ENCODE measurements at regions not wholly inside any gene's neighbourhood (a gene's known extent, or its start where the extent isn't known, plus 50 kb on each side); places are given as distances from the start of the nearest gene placed in this dataset.
"Not testable (repeated sequence)": the region's sequence is repeated elsewhere in the genome, so short reads cannot be mapped to it uniquely, and the experiment has no call there.

DNA sequence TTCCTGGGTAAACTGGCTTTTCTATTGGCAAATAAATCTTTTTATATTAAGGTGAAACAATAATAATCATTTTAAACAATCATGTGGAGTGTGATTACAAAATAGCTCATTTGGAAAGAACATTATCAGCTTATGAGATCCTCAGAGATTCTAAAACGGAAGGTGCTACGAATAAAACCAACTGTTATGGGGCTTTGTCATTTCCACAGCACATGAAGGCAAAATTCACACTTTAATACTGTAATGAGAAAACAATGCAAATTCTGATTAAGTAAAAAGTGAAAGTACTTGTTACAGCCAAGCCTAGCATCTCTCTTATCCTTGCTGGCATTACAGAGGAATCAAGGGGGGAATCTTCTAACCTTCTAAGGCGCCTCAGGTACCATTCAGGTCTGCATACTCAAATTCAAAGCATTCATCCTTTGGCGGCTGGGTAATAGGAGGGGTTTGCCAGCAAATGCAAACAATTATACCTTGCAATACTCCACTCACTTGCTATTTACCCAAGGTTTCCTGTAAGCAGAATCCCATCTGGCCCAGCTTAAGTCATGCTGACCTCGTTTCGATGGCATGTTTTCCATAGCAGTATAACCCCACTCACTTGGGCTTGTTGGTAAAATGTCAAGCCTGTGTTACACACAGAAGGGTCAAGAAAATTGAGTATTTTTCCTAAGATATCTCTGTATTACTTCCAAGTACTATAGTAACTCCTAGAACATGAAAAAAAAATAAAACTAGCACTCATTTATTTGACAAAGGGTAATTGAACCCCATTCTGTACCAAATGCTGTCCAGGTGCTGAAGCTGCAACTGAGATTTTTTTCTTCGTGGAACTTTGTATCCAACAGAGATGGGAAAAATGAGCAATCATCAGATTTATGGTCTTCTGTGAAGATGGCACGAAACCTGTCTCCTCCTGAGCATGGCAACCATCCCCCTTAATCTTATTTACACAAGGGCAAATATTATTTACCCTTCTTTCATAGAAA, 183.7 kb upstream of the LMCD1 start:
- DNase-seq: no peak

DNA sequence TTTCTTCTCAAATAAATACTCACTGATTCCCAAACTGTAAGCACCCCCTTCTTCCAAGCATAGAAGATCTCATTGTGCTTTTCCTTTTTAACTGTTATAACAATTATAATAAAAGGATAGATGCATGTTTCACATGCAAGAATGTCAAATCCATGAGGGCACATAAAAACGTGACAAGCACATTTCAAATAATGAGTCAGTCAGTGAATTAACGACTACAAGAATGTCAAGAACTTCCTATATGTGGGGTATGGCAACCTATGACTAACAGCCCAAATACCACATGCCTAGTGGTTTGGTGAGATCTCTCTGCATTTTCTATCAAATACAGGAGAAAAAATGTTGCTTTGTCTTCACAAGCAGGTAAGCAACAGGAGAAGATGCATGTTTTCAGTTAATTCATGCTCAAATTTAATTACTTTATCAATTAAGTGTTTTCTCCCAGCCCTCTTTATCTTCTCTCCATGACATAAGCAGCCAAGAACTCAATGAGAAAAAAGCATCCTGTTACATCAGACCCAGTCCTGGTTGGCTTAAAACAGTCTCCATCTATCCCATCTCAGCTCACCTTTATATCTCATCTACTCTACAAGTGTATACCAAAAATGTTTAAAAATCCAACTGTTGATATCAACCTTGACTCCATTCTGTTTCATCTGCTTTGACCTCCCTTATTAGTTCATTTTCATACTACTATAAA, 181.5 kb upstream of the LMCD1 start:
- DNase-seq: no peak

DNA sequence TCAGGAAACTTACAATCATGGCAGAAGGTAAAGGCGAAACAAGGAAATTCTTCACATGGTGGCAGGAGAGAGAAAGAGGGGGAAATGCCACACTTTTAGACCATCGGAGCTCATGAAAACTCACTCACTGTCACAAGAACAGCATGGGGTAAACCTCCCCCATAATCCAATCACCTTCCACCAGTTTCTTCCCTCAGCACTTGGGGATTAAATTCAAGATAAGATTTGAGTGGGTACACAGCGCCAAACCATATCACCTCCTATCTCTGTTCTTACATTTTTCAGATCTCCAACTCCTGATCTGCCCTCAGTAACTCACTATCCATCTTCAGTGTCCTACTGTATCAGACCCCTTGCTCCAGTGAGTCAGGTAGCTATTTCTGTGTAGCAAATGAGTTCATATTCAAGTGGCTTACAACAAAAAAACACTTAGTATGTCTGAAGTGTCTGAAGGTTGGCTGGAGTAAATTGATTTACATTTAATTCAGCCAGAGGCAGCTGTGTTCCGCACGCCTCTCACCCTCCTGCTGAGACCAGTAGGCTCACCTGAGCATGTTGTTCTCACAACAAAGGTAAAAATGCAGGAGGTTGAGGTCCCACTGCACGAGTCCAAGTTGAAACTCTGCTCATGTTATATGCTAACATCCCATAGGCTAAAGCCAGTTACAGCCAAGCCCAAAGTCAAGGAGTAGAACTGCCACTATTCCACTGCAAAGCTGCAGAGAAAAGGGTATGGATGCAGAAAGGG, 180.7 kb upstream of the LMCD1 start:
- DNase-seq: no peak

DNA sequence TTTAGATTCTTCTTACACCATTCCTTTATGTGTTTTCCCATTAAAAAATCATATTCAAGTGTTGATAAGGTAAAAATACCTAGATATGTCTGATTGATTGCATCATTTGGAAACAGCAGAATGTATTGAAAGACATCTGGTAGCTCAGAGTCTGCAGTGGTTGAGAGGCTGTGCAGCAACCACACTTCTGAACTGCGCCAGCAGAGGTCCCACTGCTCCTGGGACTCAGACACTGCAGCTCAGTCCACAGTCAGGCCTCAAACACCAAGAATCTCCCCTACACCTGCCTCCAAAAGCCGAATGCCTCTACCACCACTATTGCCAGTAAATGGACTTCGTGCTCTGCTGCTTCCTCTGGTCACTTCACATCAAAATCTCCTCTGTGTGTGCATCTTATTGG, 176.9 kb upstream of the LMCD1 start:
- DNase-seq: peak; percentile 10 to 19

DNA sequence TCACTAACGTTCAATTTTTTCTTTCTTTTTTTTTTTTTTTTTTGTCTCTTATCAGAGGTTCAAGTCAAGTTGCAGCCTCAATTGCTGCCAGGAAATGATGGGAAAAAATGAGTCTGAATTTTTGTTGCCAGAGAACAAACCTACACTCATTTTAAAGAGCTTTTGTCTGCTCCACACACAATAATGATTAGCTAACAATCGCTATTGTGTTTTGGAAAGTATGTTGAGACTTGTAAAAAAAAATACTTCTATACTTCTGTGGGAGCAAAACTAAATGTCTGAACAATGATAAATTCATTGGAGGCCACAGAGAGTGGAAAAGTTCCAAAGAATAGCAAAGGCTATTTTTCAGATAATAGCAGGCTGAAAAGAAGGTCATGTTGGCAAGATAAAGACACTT, 176.3 kb upstream of the LMCD1 start:
- no peak for DNase-seq

DNA sequence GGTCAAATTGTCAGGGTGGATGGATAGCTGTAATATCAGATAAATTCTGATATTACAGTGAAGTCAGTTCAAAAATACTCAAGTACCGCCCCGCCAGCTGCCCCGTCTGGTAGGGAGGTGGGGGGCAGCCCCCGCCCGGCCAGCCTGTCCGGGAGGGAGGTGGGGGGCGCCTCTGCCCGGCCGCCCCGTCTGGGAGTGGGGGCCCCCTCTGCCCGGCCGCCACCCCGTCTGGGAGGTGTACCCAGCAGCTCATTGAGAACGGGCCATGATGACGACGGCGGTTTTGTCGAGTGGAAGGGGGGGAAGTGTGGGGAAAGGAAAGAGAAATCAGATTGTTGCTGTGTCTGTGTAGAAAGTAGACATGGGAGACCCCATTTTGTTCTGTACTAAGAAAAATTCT, 175.8 kb upstream of the LMCD1 start:
- DNase-seq: not testable (repeated sequence)

DNA sequence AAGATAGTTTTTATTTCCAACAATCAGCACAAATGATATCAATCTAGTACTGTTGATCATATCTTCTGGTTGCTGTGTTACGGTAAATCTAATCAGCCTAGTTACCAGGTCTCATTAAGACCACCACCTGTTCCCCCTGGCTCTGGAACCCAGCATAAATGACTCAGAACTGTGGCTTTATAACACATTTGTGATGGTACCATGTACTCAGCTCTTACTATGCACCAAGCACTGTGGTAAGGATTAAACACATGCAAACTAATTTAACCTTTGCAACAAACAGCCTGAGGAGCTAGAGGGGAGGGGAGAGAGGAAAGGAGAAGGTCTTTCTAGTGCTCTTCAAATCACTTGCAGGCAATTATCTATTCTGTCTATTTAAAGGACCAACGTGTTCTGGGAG, 173.9 kb upstream of the LMCD1 start:
- DNase-seq: no peak

DNA sequence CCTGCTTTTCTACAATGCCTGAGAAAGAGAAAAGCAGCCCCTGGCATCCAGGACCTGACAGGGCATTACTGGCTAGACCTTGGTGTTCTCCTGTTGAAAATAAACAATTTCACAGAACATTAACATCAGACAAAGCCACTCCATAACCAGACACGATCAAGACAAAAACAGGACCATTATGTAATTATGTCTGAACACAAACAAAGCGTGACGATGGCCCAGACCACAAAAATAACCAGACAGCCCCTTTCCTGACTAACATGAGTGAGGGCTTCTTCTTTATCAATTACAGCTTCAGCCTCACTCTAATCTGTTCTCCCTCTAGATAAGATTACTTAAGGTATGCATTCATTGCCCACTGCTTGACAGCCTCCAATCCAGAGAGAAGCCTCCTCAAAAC, 172.7 kb upstream of the LMCD1 start:
- DNase-seq: no peak

DNA sequence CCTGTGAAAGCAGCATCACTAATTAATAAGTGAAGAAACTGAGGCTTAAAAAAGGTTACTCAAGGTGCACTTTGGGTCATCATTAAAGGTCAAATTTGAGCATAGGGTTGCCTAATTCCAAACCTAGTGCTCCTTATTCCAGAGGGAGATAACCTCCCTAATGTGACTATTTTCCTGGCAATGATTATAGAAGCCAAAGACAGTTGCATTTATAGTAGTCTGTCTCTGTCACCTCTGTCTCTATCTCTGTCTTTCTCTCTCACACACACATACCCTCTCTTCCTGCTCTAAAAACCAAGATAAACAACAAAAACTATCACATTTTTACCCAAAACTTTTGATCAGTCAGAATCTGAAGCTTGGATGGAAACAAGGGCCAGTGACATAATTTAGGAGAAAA, 172.0 kb upstream of the LMCD1 start:
- no peak for DNase-seq

DNA sequence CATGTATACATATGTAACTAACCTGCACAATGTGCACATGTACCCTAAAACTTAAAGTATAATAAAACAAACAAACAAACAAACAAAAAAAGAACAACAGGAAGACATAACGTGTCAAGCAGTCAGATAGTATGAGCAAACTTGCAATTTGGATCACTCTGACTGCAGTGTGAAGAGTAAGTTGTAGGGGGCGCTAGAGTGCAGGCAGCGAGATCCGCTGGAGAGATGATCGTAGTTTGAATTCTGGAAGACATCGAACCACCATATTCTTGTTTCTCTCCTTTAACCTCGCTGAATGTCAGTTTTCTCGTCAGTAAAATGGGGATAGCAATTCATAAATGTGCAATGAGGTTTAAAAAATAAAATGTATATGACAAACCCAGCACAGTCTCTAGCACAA, 165.2 kb upstream of the LMCD1 start:
- DNase-seq: no peak

DNA sequence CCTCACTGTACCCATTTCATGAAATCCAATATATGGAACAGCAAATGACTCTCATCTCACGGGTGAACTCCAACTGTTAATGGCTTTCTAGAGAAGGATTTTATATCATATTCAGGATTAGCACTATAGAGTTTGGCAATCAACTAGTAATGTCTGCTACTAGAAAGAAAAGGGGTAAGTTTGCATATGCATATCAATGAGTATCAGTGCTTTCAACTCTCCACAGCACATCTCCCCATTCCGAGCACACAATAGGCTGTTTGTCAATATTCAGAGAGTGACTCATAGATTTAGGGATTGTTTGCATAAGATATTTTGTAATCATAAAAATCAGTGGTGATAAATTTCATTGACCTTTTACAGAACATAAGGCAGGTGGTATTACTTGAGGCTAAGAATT, 163.2 kb upstream of the LMCD1 start:
- DNase-seq: no peak

DNA sequence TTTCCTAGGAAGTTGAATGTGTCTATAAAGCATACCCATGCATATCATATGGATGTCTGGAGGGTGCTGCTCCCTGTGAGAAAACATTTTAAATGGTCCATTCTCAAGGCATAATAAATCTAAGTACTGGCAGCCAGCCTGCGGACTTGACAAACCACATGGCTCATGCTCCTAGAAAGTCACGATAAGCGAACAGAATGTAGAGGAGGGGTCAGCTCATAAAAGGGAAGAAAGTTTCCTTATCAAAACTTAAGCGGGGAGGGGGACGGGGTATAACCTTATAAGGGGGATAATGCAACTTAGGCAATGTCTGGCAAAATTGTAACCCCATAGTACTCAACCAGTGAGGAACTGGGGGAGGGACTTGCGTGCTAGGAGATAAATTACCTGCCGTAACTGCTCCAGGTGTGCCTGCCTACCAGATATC, 159.8 kb upstream of the LMCD1 start:
- DNase-seq: no peak

DNA sequence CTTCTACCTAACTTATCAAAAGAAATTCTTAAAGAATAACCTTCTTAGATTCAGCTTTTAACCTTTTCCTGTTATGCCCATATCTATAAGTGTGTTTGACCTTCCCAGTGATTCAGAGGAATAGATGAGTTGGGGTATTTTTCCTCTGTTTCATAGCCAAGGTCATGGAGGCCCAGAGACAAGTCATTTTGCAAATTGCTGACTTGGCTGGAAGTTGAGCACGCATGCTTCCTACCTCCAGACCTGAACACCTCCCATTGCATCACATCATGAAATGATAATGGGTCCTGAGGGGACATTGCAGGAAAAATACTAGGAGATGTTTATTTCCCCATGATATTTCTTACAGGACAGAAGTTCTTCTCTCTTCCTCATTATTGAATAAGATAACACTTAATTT, 158.6 kb upstream of the LMCD1 start:
- no peak for DNase-seq

DNA sequence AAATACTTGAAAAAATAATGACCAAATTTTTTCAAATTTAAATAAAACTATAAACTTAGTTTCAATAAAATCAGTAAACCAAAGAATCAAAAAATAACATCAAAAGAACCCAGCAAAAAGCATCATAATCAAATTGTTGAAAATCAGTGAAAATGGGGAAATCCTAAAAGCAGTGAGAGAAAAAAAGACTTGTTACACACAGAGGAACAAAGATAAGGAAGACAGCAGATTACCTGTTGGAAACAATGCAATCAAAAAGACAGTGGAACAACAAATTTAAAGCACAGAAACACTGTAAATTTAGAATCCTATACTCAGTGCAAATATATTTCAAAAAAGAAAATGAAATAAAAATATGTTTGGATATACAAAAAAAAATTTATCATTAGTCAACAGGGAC, 156.2 kb upstream of the LMCD1 start:
- DNase-seq: no peak

DNA sequence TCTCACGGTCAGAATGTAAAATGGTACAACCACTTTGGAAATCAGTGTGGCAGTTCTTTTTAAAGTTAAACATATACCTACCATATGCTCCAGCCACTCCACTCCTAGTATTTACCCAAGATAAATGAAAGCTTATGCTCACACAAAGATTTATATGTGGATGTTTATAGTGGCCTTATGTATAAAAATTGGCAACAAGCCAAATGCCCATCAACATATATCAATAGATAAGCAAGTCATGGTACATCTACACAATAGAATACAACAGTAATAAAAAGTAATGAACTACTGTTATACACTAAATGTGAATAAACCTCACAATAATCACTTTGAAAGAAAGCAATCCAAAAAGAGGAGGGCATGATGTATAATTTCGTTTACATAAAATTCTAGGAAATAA, 153.5 kb upstream of the LMCD1 start:
- DNase-seq: no peak

DNA sequence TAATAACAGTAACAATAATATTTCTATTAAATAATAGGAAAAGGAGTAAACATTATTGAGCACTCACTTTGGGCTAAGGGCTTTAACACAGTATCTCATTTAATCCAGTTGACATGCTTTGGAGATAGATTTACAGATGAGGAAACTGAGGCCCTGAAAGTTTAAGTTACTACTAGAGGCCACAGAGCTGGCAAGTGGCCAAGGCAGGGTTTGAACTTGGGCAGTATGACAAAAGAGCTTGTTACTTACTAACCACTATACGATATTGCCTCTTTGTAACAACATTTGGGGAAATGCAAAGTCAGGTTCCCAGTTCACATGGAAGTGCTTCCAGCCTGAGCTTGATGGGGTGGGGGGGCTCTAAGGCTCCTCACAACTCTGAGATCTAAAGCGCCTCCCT, 149.1 kb upstream of the LMCD1 start:
- DNase-seq: no peak

DNA sequence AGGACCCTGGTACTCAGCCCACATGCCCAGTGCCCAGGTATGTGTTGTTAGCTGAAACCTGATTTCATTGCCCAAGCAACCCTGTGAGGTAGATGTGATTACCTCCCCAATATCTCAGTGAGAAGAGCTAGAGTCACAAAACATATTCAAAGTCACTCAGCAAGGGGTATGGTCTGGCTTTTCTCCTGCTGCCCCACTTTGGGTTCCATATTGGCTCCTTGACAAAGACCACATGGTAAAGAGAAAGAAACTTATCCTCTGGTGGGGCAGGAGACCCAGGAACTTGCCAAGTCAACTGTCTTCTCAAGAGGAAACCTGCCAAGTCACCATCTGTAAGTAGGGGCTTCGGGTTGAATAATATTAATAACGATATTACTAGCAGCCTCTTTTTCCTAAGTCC, 148.3 kb upstream of the LMCD1 start:
- DNase-seq: no peak

DNA sequence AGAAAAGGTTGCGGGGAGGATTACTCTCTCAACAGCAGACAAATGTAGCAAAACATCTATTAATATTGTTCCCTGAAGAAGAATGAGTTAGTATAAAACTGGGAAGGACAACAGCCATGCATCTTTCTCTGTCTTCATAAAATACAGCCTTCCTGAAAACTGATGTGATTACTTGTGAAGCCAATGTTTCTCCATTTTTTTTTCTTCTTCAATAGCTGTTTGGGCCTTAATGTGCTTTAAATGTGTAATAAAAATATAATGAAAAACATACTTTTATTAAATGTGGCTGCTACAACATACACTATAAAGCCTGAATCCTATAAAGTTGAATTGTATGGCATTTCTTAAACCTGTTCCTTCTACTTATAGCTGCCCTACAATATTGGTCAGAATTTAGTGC, 146.3 kb upstream of the LMCD1 start:
- DNase-seq: no peak

DNA sequence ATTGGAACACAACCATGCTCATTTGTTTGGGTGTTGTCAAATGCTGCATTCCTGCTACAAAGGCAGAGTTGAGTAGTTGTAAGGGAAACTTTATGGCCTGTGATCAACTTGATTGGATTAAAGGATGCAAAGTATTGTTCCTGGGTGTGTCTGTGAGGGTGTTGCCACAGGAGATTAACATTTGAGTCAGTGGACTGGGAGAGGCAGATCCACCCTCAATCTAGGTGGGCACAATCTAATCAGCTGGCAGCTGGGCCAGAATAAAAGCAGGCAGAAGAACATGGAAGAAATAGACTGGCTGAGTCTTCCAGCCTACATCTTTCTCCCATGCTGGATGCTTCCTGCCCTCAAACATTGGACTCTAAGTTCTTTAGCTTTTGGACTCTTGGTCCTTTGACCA, 145.6 kb upstream of the LMCD1 start:
- not testable (repeated sequence) for DNase-seq

DNA sequence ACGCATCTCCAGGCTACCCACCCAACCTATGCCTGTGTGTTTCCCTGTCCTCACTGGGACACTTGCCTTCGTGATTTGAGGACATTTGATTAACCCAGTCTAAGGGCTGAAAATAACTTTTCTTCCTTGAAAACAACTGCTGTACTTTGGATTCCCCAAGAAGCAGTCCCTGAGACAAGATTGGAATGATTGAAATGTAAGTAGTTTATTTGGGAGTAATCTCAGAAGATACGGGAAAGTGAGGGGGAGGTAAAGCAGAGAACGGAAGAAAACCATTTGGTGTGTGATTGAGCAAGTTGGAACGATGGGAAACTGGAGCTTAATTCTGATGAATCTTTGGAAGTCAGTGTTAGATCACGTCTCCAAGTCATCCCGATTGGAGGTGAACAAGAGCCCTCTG, 143.8 kb upstream of the LMCD1 start:
- DNase-seq: no peak

DNA sequence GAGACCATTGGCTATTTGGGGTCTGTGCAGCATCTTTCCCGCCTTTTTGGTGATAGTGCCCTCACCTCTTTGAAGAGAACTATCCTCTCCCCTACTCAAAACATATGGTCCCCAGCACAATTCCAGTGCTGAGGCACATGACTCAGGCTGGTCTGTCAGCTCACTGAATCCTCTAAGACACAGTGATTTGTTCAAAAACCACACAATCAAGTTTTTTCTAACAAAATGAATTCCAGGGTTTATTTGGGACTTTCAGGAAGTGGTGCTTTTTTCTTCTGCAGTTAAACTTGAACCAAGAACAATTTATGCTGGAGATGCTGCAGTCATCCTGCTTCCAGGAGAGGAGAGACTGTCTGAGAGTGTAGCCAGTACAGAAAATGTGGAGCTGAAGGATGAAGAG, 142.5 kb upstream of the LMCD1 start:
- no peak for DNase-seq

DNA sequence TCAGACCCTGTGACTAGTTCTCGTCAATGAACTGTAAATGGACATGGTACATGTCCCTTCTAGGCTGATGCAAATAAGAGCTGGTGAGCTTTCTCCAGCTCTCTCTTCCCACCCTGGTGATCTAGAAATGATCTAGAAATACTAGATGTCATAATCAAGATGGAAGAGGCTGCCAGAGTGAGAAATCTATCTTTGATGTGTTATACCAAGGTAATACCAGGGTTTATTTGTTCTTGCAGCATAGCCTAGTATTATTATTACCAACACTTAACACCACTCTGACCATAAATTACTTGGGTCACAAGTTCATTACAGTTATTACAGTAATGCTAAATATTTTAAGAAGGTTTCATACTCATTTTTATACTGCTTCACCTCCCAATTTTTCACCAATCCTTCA, 138.4 kb upstream of the LMCD1 start:
- no peak for DNase-seq

DNA sequence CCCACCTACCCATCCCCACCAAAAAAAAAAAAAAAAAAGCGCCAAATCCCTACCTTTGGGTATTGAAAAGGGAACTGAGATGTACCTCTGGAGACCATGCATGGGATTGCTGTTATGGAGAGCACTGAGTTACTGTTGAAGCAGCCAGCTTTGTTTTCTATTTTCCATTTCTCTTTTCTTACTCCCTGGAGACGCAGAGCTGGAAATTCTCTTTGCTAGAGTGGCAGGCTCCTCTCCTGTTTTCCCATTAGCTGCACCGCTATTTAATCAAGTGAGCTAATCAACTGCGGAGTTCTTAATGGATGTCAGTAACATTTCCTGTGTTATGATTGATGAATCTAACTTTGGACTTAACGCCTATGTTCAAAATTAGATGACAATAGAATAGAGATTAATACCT, 136.1 kb upstream of the LMCD1 start:
- DNase-seq: no peak

Measured in stimulated activated CD4-positive, alpha-beta T cell treated with anti-CD3 and anti-CD28 coated beads, Interleukin-4, amount 100 ng/mL, for 4 hours (primary cell).